GM20000 (cell line): ENCODE measurements at regions not wholly inside any gene's neighbourhood (a gene's known extent, or its start where the extent isn't known, plus 50 kb on each side); places are given as distances from the start of the nearest gene placed in this dataset.

Source experiments
- DNase-seq: peaks from one replicate; pipeline ENCODE4 v3.0.0; 2012; ENCODE audit warnings: low spot score
- TF ChIP-seq, protein P1 (sequence below): IDR thresholded peaks from 2 replicates; pipeline ENCODE4 v1.5.1; 2012; ENCODE audit warnings: mild to moderate bottlenecking, control low read depth; ENCODE audit errors: extremely low read depth, missing control alignments

DNA sequence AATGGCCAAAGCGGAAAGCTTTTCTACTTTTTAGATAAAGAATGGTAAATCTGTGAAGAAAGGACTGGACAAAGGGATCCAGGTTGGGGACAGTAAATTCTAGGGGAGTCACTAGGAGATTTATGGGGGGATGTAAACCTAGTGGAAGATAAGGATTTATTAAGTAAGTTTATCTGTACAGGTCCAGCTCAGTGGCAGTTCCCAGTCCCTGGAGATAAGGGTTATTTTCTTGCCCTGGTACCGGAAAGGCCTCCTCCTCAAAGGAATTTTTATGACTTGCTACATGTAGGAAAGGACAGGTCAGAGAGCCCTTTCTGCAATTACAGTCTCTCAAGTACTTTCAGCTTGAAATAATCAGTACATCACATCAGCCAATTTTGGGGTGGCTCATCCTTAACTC is 72.6 kb upstream of the BICD1 start:
- TF ChIP-seq, protein P1, sequence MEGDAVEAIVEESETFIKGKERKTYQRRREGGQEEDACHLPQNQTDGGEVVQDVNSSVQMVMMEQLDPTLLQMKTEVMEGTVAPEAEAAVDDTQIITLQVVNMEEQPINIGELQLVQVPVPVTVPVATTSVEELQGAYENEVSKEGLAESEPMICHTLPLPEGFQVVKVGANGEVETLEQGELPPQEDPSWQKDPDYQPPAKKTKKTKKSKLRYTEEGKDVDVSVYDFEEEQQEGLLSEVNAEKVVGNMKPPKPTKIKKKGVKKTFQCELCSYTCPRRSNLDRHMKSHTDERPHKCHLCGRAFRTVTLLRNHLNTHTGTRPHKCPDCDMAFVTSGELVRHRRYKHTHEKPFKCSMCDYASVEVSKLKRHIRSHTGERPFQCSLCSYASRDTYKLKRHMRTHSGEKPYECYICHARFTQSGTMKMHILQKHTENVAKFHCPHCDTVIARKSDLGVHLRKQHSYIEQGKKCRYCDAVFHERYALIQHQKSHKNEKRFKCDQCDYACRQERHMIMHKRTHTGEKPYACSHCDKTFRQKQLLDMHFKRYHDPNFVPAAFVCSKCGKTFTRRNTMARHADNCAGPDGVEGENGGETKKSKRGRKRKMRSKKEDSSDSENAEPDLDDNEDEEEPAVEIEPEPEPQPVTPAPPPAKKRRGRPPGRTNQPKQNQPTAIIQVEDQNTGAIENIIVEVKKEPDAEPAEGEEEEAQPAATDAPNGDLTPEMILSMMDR = no peak
- no peak for DNase-seq

DNA sequence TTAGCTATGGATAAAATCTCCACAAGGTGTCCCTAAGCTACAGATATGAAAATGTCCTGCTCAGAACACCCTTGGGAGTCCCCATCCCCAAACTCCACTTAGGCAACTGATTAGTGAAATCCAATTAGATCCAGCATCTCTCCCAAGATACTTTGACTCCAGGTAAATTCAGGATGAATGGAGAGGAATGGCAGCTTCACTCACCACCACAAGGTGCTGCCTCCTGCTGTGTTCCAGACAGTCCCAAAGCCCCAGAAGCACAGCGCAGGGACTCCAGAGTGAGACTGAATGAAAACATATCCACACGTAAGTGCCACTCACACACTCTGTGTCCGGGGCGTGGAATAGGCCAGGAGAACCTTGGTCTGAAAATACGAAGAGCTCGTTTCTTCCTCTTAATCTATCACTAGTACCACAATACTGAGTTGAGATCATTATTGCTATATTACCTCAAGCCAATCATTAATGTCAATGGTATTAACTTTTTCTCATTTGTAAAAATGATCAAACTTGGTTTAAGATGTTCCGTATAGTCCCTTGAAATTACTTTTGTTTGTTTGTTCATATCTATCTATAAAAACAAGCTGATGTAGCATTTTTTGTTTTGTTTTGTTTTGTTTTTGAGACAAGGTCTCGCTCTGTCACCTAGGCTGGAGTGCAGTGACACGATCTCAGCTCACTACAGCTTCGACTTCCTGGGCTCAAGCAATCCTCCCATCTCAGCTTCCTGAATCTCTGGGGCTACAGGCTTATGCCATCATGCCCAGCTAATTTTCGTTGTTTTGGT is 70.0 kb upstream of the BICD1 start:
- TF ChIP-seq, protein P1 = no peak
- no peak for DNase-seq

DNA sequence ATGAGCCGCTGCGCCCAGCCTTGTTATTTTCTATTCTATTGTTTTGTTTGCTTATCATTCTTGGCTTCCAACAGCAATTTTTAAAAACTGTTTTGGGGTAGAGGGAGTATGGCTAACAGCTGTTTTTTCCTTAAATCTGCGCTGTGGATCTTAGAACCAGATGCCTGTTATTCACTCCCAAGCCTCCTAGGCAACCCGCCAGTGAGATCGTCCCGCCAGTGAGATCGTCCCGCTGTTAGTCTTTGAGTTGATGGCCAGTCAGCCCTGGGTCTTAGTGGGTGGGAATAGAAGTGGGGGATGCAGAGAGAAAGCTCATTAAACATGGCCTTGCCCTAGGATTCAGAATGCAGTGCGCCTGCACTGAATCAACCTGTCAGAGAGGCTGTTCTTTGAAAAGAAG is 67.3 kb upstream of the BICD1 start:
- TF ChIP-seq, protein P1 = no peak
- no peak for DNase-seq

DNA sequence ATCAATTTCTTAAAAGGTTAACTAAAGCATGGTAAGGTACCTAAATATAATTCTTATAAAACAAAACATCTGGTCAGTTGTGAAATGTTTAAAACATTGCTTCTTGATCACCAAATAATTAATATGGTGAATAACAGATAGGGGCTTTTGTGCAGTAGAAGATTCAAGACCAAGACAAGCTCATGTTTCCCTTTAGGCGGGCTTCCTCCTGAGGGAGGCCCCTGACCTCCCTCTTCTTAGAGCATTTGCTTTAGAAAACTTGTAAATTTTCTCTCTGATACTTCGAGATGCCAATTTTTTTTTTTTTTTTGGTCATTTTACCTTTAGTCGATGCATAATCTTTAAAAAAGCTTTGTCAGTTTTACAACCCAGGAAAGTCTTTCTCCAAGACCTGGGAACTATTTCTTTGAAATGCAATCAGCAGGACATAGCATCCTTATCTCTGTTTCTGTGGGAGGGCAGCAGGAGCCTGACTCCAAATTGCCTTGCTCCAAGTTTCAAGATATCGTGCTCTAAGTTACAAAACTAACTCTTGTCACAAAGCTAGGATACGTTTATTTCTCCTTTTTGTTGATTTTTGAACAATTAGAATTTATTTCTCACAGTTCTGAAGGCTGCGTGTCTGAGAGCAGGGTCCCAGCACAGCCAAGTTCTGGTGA is 66.6 kb upstream of the BICD1 start:
- TF ChIP-seq, protein P1 = no peak
- DNase-seq = no peak

DNA sequence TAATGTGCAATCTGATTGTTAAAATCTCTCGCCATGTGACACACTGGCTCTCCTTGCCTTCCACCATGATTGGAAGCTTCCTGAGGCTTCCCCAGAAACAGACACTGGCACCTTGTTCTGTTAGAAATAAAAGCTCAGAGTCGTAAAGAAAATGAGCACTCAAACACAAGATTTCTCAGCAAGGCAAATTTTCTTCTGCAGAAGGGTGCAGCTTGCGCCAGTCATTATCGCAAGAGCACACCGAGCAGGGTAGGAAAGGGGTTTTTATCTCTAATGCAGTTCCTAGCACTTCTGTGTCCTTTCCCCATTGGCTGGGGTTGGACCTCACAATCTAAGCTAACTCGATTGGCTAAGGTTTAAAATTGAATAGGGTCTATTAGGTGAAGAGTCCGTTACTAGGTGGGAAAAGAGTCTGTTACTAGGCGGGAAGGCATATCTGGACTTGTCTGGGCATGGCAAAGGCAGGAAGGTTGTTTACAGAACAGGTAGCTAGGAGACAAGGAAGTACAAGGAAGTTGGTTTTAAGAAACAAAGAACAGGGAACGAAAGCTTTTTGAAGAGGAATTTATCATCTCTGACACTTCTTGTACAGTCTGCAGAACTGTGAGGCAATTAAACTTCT is 62.6 kb upstream of the BICD1 start:
- TF ChIP-seq, protein P1 = no peak
- no peak for DNase-seq

DNA sequence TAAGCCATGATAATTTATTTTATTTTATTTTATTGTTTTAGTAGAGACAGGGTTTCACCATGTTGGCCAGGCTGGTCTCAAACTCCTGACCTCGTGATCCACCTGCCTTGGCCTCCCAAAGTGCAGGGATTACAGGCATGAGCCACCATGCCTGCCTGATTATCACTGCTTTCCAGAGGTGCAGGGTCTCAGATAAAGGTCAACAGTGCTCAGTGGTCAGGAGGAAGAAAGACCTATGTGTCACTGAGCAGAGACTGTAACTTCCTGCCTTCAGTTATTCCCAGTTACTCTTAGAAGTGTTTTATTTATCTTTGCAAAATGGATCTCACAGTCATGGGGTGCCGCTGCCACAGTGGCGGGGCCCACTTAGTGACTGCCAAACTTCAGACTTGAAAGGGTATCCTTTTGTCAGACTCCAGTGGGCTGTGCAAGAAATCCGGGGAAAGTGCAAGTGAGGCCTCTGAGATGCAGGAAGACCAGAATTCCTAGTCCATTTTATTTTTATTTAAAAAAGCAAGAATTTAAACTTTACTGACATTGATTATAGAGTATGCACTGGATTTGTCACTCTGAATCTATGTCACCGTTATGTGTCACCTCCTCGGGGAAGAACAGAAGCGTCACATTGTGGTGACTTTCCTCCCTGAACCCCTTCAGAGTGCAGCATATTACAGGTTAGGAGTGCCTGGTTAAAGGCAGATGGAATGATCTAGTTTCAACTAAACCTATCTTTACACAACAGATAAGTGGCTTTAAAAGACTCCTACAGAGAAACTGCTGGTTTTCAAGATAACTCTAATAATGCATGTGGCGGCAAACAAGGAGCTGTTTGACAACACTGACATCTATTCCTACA is 59.1 kb upstream of the BICD1 start:
- DNase-seq = no peak
- TF ChIP-seq, protein P1 = no peak
